TTC549 (cell line): ENCODE measurements at regions not wholly inside any gene's neighbourhood (a gene's known extent, or its start where the extent isn't known, plus 50 kb on each side); places are given as distances from the start of the nearest gene placed in this dataset.
"Not testable (repeated sequence)": the region's sequence is repeated elsewhere in the genome, so short reads cannot be mapped to it uniquely, and the experiment has no call there.

Source experiments
- FAIRE-seq: peaks from 2 replicates; lab custom pipeline; 2012; peaks lifted over from hg19 to GRCh38; lab: Jason Lieb, UNC

DNA sequence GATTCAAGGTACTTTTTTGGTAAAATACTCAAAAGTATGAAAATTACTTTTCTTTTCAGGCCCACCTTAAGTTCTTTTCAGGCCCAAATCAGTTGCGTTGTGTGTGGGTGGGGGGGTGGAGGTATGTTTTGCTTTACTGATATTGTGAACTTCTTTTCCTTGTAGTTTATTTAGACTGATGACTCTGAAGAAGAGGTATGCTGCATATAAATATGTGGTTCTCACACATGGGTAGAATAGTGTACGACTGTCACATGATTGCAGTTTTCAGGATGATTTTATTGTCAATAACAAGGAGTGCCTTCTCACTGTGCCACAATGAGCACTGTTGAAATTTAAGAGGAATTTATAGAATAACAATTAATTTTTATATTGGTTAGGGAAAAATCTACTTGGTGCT lies 166.6 kb upstream of the ATP2B1 start:
- FAIRE-seq = no peak

DNA sequence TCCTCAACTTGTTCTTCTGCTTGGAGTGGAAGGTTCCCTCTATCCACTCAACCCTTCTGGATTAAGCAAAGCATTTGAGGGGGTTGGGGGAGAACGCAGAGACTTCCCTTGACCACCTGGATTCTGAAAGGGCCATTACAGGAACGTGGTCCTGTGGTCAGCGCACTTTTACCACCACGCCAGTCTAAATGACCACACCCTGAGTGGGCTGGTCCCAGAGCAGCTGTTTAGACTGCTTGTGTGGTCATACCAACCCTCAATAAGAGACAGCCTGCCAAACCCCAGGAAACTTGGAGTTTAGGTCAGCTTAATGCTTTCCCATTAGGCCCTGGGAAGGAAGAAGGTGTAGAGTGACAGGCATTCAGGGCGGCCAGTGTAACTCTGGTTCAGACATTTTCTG lies 165.5 kb upstream of the ATP2B1 start:
- no peak for FAIRE-seq

- no peak for FAIRE-seq
Measured at GRCh38 chr12:89873745-89874144, 165.1 kb upstream of the ATP2B1 start.

DNA sequence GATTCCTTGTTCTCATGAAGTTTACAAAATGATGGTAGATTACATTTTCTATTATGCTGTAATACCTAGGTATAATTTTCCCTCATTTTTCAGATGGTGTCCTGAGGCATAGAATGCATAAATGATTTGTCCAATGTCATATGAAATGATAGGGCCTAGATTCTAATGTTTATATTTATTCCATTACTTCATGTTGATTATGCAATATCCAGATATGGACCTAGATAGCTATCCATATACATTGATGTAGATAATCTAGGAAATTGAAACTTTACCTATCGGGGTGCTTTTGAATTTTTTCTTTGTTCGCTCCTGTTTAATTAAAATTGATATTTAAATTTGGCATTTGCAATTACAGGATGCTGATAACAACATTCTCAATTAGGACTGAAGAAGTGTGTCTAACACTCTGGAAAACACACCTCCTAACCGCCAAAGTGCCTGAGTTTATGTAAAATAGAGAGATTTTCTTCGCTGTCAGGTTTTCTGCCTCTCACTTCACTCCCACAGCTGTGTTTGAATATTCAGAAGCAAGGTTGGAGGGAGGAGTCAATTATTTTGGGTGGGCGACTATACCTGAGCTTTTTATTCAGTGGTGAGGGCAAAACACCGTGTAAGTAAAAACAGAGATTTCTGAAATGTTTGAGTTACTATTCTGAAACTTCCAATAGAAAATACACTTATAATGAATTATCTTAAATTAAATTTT lies 164.4 kb upstream of the ATP2B1 start:
- no peak for FAIRE-seq

GRCh38 chr12:89870413-89871184 lies 162.0 kb upstream of the ATP2B1 start:
- FAIRE-seq = no peak

- FAIRE-seq = not testable (repeated sequence)
Measured at GRCh38 chr12:89867611-89868010, 159.0 kb upstream of the ATP2B1 start.

DNA sequence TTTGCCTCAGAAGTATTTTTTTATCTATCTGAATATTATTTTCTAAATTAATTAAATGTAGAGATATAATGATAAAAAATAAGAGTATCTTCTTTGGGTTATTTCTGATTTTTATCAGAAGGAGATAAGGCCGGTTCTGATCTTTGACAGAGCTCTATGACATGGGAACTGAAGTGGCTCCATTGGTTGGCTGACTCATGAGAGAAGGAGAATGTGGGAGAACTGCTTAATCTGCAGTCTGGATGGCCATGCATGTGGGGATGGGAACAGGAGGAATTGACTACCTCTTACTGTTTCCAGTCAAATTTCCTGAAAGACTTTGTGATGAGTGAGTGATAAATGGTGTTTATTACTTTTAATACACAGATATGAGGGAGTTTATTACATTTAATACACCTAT lies 155.8 kb upstream of the ATP2B1 start:
- FAIRE-seq = no peak

DNA sequence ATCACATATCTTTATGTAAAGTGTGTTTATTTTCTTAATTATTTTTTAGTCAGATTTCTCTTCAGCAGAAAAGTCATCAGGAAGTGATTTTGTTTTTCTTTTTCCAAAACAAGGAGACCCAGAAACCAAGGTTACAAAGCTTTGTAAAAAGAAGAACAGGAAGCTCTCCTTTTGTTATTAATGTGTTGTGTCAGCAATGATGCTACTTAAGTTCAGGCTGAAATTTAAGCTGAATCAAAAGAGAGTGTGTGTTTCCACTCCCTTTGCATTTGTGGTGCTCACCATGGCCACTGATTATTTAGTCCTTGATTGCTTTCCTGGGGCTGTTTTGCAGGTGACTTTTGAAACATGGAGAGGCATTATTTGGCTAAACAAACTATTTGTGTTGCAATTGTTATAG lies 155.3 kb upstream of the ATP2B1 start:
- no peak for FAIRE-seq

- FAIRE-seq = no peak
Measured at GRCh38 chr12:89863493-89863938, 154.9 kb upstream of the ATP2B1 start.

DNA sequence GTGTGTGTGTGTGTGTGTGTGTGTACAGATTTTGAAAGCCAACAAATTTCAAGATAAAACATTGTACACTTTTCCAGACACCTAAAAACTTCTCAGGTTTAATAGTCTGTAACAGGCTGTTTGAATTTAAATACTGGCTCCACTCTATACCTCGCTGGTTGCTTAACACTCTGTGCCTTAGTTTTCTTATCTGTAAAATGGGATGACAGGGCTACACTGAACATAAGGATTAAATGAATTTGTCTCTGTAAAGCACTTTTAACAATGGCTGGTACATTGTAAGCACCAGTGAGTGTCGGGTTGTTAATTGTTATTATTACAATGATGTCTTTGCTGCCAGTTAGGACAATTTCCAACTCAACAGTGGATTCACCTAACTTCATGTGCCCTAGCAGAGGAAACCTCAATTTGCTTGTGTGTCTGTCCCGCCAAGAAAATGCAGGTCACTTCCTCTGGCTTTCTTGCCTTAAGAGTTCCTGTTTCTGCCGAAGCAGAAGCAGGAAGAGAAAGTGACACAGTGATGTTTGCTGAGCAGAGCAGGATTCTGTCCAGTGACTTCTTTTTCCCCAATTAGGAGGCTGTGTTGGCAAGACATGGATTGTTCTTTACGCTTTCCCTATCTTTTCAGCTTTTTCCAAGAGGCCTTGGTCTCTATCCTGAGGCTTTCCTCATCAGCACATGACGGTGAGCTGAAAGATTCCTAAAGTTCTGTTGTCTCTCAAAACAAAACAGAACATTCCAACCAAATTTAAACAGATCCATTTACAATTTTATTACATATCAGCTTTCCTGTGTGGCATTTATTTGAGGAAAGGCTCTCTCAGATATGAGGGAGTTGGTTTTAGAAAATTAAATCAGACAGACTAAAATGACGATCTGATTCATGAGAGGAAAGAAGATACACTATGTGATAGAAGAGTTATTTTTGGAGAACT lies 154.1 kb upstream of the ATP2B1 start:
- no peak for FAIRE-seq

DNA sequence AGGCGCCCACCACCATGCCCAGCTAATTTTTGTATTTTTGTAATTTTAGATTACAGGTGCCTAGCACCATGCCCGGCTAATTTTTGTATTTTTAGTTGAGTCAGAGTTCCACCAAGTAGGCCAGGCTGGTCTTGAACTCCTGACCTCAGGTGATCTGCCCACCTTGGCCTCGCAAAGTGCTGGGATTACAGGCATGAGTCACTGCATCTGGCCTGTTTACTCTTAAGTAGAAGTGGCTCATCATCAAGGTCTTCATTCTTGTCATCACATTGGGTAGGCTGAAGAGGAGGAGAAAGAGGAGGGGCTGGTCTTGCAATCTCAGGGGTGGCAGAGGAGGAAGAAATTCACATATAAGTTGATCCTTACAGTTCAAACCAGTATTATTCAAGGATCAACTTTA lies 152.4 kb upstream of the ATP2B1 start:
- FAIRE-seq = no peak

DNA sequence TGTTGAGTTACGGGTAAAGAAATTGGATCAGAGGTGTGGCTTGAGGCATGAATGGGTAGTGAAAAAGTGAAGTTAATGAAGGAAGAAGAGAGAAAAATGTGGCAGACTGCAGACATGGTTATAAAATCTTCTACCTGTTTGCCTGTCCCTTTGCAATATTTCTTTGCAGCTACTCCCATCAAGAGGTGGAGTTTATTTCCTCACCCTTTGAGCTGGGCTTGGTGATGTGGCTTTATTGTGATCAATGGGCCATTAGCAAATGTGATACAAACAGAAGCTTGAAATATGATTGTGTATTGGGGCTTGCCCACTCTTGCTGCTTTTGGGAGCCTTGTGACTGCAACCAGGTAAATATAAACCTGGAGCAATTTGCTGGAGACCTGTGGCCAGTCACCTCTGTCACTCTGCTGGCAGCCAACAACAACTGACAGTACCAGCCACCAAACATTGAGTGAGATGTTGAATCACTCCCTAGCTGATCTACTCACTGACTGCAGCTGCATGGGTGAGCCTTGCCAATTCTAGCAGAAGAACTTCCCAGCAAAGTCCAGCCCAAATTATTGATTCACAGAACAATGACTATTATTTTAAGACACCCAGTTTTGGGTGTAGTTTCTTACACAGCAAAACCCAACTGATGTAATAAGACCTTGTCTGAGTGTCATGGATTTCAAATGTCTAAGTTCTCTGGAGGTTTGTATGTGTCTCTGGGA lies 151.0 kb upstream of the ATP2B1 start:
- FAIRE-seq = no peak

DNA sequence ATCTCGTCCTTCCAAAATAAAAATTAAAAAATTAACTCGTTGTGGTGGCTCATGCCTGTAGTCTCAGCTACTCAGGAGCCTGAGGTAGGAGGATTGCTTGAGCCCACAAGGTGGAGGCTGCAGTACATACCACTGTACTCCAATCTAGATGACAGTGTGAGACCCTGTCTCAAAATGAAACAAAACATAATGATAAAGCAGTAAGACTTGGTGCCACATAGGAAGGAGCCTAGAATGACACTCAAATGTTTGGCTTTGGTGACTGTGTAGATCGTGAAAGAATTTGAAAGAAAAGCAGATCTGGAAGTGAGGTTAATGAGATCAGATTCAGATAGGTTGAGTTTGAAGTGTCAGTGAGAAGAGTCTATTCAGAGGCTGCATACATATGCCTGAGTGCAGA lies 150.1 kb upstream of the ATP2B1 start:
- FAIRE-seq = no peak

- no peak for FAIRE-seq
Measured at GRCh38 chr12:89857652-89858274, 149.1 kb upstream of the ATP2B1 start.

DNA sequence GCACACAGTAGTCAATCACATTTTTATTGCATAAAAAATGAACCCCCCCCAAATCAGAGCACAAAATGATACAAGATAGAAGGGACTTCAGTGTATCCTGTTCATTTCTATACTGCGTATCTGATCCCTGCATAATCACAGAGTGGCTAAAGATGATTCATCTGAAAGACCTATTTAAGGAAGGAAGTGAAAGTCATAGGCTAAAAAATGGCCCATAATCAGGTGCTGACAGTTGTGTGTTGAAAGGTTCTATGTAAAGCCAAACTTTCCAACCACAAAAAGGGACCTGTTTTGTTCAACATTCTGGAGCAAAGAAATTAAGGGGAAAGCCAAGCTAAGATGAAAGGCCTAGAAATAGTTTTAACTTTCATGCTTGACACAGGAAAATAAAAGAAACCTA lies 147.8 kb upstream of the ATP2B1 start:
- no peak for FAIRE-seq

DNA sequence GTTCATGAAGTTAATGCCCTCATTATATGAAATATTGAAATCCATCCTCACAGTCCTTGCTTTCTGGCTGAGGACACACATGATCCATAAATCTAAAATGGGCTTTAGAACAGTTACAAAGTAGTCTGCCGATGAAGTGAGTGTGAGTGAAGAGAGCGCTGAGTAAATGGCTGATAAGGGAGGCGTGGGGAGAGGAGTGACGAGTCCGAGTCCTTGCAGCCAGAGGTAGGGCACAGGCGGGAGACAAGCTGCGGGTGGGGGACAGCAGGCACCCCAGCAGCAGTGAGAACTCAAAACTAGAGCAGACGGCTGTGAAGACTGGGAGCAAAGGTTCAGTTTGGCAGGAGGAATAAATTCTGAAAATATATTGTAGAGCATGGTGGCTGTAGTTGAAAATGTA lies 140.1 kb upstream of the ATP2B1 start:
- no peak for FAIRE-seq

DNA sequence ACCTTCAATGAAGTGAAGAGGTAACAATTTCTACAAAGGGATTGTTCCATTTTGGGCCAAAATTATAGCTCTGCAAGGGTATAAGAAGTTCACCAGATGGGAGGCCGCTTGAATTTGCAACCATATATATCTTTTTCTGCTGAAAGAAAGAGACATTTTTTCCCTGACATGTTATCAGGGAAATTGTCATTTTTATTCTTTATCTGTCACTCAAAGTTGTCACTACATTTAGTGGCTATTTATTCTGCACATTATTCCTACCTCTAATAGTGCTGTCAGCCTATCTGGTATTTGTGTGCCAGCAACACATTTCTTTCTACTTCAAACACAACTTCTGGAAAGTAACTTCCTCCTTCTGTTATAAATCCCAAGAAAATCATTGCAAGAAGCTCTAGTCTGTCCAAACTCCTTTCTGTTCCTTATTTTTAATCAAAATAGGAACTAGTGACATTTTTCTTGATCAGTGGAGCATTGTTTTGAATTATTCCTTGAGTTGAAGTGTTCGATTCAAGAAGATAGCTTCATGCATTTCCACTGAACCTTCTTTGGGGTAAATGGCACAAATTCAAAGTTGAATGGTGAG lies 137.9 kb upstream of the ATP2B1 start:
- no peak for FAIRE-seq

DNA sequence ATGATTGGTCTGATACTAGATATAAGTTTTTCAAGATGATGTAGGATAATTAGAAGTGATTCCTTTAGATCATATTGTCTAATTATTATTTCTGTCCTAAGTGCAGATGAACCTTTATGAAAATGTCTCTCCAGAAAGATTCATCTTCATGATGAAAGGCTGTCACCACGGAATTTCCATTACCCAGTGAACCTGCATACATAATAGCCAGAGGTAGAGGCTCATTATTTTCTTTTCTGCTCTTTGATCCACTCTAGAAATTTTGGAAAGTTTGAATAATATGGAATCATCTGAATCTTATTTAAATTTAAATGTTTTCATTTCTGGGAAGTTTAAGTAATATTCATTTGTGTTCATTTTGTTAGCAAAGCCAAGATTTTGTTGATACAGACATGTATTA lies 137.1 kb upstream of the ATP2B1 start:
- no peak for FAIRE-seq

- FAIRE-seq = no peak
Measured at GRCh38 chr12:89845366-89845765, 136.7 kb upstream of the ATP2B1 start.

- no peak for FAIRE-seq
Measured at GRCh38 chr12:89844539-89844938, 135.9 kb upstream of the ATP2B1 start.
